ENCODE measurements at regions not wholly inside any gene's neighbourhood (a gene's known extent, or its start where the extent isn't known, plus 50 kb on each side); places are given as distances from the start of the nearest gene placed in this dataset.

- no peak for TF ChIP-seq ZNF532 (CRISPR knock-in tag; IDR thresholded peaks at IDR 0.05; ENCODE audit: borderline replicate concordance)
- TF ChIP-seq FOXP4 (CRISPR knock-in tag; IDR thresholded peaks at IDR 0.05), result no peak
- peak; percentile 55 for TF ChIP-seq PRDM15 (CRISPR knock-in tag; IDR thresholded peaks at IDR 0.05)
- TF ChIP-seq SP1 (CRISPR knock-in tag; conservative IDR thresholded peaks at IDR 0.05), result peak; percentile 49; the same call in 1 of the 2 replicates
- TF ChIP-seq AFF4 (CRISPR knock-in tag; IDR thresholded peaks at IDR 0.05; ENCODE audit: borderline replicate concordance), result no peak
- TF ChIP-seq MLX (CRISPR knock-in tag; IDR thresholded peaks at IDR 0.05), result no peak
- no peak for TF ChIP-seq ATF6 (CRISPR knock-in tag; IDR thresholded peaks at IDR 0.05)
- TF ChIP-seq TEAD4 (CRISPR knock-in tag; IDR thresholded peaks at IDR 0.05), result peak; percentile 45; the same call in 1 of the 2 replicates
- TF ChIP-seq NR2C2 (CRISPR knock-in tag; IDR thresholded peaks at IDR 0.05), result no peak
- no peak for TF ChIP-seq NFYB (CRISPR knock-in tag; conservative IDR thresholded peaks at IDR 0.05; ENCODE audit: low read depth)
- no peak for TF ChIP-seq KAT7 (CRISPR knock-in tag; IDR thresholded peaks at IDR 0.05; ENCODE audit: borderline replicate concordance)
- TF ChIP-seq GABPB1 (CRISPR knock-in tag; IDR thresholded peaks at IDR 0.05), result 0 out of 2 replicates have a peak, but pooled peaks have one; percentile 19
- TF ChIP-seq TEAD1 (CRISPR knock-in tag; IDR thresholded peaks at IDR 0.05), result peak; percentile 87; the same call in 1 of the 2 replicates
- TF ChIP-seq ZNF138 (CRISPR knock-in tag; conservative IDR thresholded peaks at IDR 0.05), result no peak
- TF ChIP-seq ZNF281 (CRISPR knock-in tag; IDR thresholded peaks at IDR 0.05), result peak; percentile 59
- no peak for TF ChIP-seq ZNF671 (CRISPR knock-in tag; IDR thresholded peaks at IDR 0.05)
- no peak for TF ChIP-seq USF2 (CRISPR knock-in tag; IDR thresholded peaks at IDR 0.05)
Measured at GRCh38 chr1:56436912-56437417, 142.4 kb downstream of the PLPP3 start (continued).
